MG63 (cell line): ENCODE measurements at regions not wholly inside any gene's neighbourhood (a gene's known extent, or its start where the extent isn't known, plus 50 kb on each side); places are given as distances from the start of the nearest gene placed in this dataset.

Source experiments
- DNase-seq: peaks from one replicate; pipeline ENCODE4 v3.0.0-alpha.2; 2020
- H3K27me3 ChIP-seq: fragments of 250-450 bp; sonication (Bioruptor Pico); 2 replicates; pipeline ENCODE4 v1.5.1; 2020; ENCODE audit warnings: mild to moderate bottlenecking, moderate library complexity
- H3K36me3 ChIP-seq: fragments of 250-450 bp; sonication (Bioruptor Pico); 2 replicates; pipeline ENCODE4 v1.5.1; 2020; ENCODE audit warnings: mild to moderate bottlenecking, moderate library complexity
- H3K4me3 ChIP-seq: fragments of 250-450 bp; sonication (Bioruptor Pico); 2 replicates; pipeline ENCODE4 v1.5.1; 2020; ENCODE audit warnings: mild to moderate bottlenecking, moderate library complexity
- H3K9me3 ChIP-seq: fragments of 250-450 bp; sonication (Bioruptor Pico); 2 replicates; pipeline ENCODE4 v1.5.1; 2020; ENCODE audit warnings: mild to moderate bottlenecking, moderate library complexity

DNA sequence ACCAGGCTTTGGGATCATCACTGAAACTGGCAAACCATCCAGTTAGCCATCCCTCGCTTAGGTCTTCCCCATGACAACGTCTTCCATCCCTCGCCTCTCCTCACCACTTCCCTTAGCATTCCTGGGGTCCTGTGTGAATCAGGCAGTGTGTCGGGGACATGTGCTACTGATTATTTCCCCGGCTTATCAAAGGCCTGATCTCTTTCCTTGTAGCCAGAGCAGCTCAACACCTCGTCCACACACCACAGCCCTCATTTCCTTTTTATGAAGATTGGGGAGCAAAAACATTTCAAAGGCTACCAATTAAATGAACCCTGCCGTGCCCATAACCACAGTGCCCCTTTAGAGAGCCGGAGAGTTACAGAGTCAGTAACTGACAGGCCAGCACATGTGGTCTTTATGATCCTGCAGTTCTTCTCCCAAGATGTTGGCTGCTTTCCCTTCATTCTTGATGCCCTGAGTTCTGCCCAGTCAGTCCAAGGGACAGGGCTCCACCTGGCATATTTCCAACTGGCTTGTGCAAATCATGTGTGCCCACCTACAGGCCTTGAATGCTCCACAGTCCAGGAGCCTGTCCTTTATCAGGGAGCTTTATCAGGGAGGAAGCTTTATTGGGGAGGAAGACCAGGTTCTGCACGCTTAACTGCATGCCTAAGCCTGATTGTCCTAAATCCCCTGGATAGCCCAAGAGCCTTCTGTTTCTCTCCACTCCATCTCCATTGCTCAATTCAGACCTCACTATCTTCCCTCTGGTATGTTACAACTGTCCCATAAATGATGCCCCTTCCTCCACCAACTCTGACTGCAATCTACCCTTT, 343.1 kb downstream of the CYRIA start:
- DNase-seq: no peak

DNA sequence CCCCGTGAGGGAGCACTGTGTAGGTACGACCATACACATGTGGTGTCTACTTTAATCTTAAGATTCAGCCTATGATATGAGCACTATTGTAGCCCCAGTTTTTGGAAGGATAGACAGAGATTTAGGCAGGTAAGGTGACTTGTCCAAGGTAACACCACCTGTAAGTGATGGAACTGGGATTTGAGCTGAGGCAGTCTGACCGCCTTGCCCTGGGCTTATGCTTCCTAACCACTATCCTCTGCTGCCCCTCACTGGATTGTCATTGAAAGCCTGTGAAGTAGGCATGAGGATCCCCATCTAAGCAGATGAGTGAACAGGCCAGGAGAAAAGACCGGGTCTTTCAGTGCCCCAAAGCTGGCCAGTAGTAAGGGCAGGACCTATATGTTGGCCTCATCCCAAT, 343.8 kb downstream of the CYRIA start:
- no peaks in the 10 kb centered on the region for H3K9me3 ChIP-seq
- H3K4me3 ChIP-seq: no peak overlapping the region
- no peak for DNase-seq
- no peaks in the 10 kb centered on the region for H3K36me3 ChIP-seq
- peaks cover 4% of the 10 kb centered on the region; the same call in 1 of the 2 replicates for H3K27me3 ChIP-seq

More for the DNA sequence above, 343.1 kb downstream of the CYRIA start:
- Histone ChIP-seq H3K4me3 (no peak overlapping the region), H3K27me3 (peaks cover 4% of the 10 kb centered on the region; the same call in 1 of the 2 replicates), H3K9me3 (no peaks in the 10 kb centered on the region), H3K36me3 (no peaks in the 10 kb centered on the region)

DNA sequence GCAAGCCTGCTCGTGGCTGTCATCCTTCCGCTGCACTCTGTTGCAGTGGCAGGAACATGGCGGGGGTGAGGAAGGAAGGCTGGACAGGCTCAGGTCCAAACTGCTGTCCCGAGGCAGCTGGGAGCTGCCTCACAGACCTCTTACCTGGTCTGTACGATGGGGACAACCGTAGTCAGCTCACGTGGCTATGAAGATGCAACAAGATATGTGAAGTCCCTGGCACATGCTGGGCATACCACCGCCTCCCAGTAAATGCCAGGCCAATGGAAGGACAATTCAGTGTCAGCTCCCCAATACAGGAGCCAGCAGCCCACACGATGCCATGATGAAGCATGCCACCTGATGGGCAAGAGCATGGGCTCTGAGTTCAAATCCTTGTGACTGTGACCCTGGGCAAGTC, 344.4 kb downstream of the CYRIA start:
- no peak for DNase-seq
- H3K4me3 ChIP-seq: no peak overlapping the region
- H3K36me3 ChIP-seq: no peaks in the 10 kb centered on the region
- H3K27me3 ChIP-seq: peaks cover 4% of the 10 kb centered on the region; the same call in 1 of the 2 replicates
- no peaks in the 10 kb centered on the region for H3K9me3 ChIP-seq

DNA sequence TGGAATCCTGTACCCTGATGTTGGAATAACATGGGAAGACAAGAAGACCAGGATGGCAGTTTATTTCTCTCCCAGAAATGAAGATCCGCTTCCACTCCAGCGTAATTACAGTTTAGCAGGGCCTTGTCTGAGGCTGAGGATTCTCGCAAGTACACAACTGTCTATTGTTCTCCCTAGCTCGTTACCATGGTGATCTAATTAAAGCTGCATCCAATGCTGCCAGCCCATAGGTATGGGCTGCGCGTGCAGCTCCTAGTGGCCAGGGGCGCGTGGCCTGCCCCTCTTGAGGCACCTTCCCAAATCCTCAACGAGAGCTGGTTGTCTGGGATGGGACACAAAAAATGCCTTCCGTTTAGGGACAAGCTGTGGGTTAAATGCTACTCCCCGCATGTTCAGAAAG, 344.9 kb downstream of the CYRIA start:
- H3K9me3 ChIP-seq: no peaks in the 10 kb centered on the region
- no peaks in the 10 kb centered on the region for H3K36me3 ChIP-seq
- peaks cover 4% of the 10 kb centered on the region for H3K27me3 ChIP-seq
- H3K4me3 ChIP-seq: no peak overlapping the region
- no peak for DNase-seq

DNA sequence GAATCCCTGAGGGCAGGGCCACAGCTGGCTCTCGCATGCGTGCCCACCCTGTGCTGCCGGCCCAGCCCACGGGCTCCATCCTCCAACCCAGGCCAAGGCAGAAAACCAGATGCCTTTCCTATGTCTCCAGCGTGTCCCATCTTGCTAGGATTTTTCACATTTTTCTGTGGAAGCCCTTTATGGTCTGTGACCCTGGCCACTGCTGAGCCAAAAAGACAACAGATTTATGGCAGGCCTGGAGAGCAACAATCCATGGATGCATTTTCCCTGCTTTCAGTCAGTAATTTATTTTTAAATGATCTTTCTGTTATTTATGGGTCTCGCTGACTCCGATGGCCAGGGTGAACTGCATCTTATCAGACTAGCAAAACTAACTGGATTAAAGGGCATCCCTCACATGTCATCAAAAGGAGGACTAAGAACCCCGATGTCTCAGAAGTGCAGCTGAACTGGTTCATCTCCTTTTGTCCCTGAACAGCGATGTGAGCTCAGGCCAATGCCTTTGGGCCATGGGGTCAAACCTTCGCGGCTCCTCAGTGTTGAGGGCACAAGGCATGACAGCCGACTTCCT, 346.0 kb downstream of the CYRIA start:
- DNase-seq: no peak
- Histone ChIP-seq H3K9me3 (no peaks in the 10 kb centered on the region), H3K27me3 (peaks cover 8% of the 10 kb centered on the region), H3K36me3 (no peaks in the 10 kb centered on the region), H3K4me3 (no peak overlapping the region)

DNA sequence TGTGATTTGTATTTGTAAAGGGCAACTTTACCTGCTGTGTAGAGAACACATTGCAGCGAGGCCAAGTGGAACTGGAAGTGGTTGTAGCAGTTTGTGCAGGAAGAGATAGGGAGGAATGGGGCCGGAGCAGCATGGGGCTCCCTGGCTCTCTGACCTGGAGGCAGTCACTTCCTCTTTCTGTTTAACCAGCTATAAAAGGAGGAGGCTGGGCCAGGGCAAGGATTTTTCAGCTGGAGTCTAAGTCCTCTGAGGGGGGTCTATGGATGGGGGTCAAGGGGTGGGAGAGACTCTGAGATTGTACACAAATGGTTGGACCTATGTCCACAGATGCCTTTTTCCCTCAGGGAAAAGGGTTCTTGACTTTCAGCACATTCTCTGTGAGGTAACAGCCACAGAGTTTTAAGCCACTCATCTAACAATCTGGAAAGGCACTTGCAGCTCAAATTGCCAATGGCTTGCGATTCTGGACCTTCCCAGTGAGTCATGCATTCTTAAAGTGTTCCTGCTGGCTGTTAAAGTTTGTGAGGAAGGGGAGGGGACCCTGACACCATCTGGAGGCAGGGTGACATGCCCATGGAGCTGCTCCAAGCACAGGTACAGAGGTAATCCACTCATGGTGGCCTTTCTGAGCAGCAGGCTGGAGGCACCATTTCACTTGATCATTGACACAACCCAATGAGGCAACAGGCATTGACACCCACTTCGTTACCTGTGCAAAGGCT, 347.0 kb downstream of the CYRIA start:
- no peaks in the 10 kb centered on the region for H3K9me3 ChIP-seq
- peaks cover 5% of the 10 kb centered on the region; the same call in 1 of the 2 replicates for H3K27me3 ChIP-seq
- no peak for DNase-seq
- no peak overlapping the region for H3K4me3 ChIP-seq
- no peaks in the 10 kb centered on the region for H3K36me3 ChIP-seq

DNA sequence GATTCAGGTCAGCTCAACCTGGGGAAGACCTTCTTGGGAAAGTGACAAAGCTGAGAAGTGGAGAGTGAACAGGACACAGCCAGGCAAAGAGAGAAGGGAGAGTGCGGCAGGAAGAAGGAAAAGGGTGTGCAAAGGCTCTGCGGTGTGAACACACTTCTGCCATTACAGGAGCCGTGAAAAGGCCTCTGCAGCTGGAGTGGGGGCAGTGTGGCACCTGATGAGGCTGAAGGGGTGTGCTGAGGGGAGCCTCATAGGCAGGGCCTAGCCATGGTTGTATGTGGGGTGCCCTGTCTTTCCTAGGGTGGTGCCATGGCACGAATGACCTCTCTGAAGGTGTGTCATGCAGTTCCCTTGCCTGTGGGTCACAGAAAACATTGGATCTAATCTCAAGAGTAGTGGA, 347.6 kb downstream of the CYRIA start:
- H3K4me3 ChIP-seq: no peak overlapping the region
- no peaks in the 10 kb centered on the region for H3K9me3 ChIP-seq
- peaks cover 5% of the 10 kb centered on the region; the same call in 1 of the 2 replicates for H3K27me3 ChIP-seq
- DNase-seq: no peak
- H3K36me3 ChIP-seq: no peaks in the 10 kb centered on the region

DNA sequence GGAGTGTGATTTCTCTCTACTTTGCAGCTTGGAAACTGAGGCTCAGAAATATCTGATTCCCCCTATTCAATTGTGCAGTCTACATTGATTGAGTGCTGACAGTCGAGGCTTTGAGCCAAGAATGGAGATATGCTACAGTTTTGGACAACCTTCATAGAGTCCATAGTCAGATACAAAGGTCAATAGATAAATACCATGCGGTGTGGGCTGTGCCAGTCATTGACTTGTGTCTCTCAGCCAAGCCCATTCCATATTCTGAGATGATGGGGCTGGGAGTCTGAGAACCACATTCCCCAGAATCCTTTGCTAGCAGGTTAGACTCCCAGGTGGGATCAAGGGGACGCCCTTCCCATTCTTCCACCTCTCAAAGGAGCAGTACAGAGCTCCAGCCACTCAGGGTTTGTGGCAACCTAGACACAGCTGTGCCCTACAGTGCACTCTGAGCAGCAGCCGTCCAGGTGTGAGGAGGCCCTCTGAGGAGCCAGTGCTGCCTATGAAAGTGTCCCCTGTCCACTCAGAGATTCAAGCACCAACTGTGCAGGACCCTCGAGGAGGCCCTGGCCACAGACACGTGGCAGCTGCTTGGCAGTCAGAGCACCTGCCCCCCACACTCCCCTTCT, 348.3 kb downstream of the CYRIA start:
- Histone ChIP-seq H3K36me3 (no peaks in the 10 kb centered on the region), H3K9me3 (no peaks in the 10 kb centered on the region), H3K27me3 (peaks cover 5% of the 10 kb centered on the region; the same call in 1 of the 2 replicates), H3K4me3 (no peak overlapping the region)
- no peak for DNase-seq

DNA sequence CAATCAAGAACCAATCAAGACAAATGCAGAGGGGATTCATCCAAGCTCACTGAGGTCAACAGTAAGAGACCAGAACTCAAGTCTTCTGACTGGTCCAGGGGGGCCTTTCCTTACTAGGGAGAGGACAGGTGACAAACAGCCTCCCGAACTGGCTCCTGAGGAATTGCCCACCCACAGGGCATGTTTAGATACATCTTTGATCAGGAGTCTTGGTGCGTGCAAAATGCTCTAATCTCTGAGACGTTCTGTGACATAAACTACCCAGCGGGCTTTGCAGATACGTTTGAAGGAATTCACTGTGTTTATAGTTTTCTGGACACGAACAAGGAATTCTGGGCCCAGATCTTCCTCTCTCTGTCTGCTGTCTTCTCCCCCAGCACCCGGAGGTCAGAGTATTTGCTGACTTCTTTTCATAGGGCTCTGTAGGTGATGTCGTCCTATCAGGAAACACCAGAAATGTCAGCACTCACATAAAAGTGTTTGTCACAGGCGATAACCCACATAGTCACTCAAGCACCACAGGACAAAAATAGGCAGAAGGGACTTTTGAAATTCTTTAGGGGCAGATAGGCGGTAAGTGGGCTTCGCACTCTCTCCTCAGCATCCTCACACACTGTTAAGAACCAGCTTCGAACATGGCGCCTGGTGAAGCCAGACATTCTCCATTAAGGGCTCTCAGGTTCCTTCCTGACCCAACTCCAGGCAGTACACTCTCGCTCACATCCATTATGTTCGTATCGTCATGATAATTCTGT, 349.0 kb downstream of the CYRIA start:
- no peaks in the 10 kb centered on the region for H3K9me3 ChIP-seq
- no peak for DNase-seq

DNA sequence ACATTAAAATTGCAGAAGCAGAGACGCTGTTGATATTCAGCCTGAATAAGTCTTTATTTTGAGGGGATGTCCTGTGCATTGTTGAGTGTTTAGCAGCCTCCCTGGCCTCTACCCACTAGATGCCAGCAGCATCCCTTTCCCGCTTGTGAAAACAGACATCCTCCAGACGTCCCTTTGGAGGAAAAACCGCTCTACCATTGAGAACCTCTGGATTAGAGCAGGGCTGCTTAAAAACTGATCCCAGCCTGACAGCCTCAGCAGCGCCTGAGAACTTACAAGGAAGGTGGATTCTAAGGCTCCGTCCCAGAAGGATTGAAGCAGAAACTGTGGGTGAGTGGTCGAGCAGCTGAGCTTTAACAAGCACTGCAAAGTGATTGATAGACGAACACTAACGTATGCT, 349.7 kb downstream of the CYRIA start:
- H3K27me3 ChIP-seq: peaks cover 5% of the 10 kb centered on the region; the same call in 1 of the 2 replicates
- H3K36me3 ChIP-seq: no peaks in the 10 kb centered on the region
- no peak for DNase-seq
- H3K9me3 ChIP-seq: no peaks in the 10 kb centered on the region
- H3K4me3 ChIP-seq: no peak overlapping the region

More for the DNA sequence above, 349.0 kb downstream of the CYRIA start:
- Histone ChIP-seq H3K27me3 (peaks cover 5% of the 10 kb centered on the region; the same call in 1 of the 2 replicates), H3K4me3 (no peak overlapping the region), H3K36me3 (no peaks in the 10 kb centered on the region)

DNA sequence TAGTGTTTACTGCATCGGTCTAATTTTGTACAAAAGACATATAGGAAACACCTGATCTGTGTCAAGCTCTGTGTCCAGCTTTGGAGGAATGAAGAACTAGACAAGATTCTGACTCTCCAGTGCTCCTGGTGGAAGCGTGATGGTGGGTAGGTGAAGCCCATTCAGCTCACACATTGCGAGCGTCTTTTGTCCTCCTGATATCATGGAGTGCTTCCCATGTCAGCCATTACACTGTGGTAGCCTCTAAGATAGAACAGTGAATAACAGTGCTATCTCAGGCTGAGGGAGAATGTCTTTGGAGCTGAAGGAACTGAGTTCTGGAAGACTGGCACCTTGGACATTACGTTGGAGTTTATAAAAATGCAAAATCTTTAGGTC, 350.2 kb downstream of the CYRIA start:
- H3K9me3 ChIP-seq: no peaks in the 10 kb centered on the region
- DNase-seq: no peak
- no peaks in the 10 kb centered on the region for H3K36me3 ChIP-seq
- H3K4me3 ChIP-seq: no peak overlapping the region
- H3K27me3 ChIP-seq: peaks cover 5% of the 10 kb centered on the region; the same call in 1 of the 2 replicates

DNA sequence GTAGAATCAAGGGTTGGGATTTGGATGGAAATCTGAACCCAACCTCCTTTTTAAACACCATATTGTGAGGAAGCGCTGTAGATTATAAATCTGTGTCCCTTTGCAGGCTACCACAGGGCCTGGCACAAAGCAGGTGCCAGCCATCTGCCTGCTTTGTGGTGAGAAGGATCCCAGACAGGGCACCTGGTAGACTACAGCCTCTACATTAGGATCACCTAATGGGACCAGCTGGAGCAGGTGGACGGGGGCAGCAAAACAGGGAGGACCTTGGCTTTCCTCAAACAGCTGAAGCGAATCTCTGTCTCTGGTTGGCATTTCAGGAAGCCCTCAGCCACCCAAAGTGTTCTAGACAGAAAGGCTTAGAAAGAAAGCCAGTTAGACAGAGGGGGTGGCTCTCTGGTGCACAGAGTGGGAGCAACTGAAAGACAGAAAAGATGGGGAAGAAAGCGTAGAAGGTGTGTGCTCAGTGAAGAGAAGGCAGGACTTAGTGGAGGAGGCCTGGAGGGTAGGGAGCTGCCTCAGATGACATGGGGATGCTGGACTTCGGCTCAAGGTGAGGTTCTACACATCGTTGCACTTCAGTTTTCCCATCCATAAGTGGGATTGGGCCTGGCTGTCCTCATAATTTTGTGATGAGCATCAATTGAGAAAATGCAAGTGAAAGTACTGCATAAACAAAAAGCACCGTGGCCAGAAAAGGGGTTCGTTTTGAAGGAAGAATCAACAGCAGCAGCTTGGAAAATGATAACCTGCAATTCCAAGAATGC, 350.8 kb downstream of the CYRIA start:
- Histone ChIP-seq H3K9me3 (no peaks in the 10 kb centered on the region), H3K36me3 (no peaks in the 10 kb centered on the region), H3K27me3 (peaks cover 5% of the 10 kb centered on the region; the same call in 1 of the 2 replicates), H3K4me3 (no peak overlapping the region)
- no peak for DNase-seq

DNA sequence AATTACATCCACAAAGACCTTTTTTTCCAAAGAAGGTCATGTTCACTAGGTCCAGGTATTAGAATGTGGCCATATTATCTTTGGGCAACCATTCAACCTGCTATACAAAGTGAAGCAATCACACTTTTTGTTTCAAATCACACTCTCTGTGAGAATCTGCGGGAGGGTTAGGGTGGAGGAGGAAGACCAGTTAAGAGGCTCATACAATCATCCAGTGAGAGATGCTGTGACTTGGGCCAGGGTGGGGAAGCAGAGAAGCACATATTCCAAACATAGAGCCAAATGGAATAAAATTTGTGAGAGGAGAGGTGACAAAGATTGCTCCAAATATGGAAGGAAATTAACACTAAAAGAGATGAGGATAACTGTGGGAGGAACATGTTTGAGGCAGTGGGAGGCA, 351.6 kb downstream of the CYRIA start:
- H3K9me3 ChIP-seq: no peaks in the 10 kb centered on the region
- peaks cover 5% of the 10 kb centered on the region; the same call in 1 of the 2 replicates for H3K27me3 ChIP-seq
- no peak overlapping the region for H3K4me3 ChIP-seq

DNA sequence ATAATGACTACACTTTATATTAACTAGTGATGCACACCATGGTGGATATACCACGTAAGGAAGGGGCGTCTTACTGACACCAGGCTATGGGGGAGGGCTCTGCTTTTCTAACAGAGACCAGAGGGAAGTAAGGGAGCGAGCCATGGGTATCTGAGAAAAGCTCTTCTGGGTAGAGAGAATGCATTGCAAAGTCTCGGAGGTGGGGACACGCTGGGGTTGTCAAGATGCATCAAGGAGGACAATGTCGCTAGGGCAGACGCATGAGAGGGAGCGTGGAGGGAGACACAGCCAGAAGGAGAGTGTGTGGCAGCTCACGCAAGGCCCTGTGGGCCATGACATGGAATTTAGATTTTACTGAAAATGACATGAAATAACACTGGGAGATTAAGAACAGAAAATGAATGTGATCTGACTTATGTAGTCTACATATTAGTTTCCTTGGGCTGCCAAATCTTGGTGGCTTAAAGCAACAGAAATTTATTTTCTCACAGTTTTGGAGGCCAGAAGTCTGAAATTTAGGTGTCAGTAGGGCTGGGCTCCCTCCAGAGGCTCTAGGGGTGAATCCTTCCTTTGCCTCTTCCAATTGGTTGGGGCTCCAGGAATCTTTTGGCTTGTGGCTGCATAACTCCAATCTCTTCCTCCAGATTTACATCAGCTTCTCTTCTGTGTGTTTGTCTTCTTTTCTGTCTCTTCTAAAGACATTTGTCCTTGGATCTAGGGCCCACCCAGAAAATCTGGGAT, 352.2 kb downstream of the CYRIA start:
- no peak overlapping the region for H3K4me3 ChIP-seq
- H3K36me3 ChIP-seq: no peaks in the 10 kb centered on the region
- no peaks in the 10 kb centered on the region for H3K9me3 ChIP-seq
- H3K27me3 ChIP-seq: peaks cover 5% of the 10 kb centered on the region; the same call in 1 of the 2 replicates
- no peak for DNase-seq

More for the DNA sequence above, 351.6 kb downstream of the CYRIA start:
- no peak for DNase-seq
- no peaks in the 10 kb centered on the region for H3K36me3 ChIP-seq

DNA sequence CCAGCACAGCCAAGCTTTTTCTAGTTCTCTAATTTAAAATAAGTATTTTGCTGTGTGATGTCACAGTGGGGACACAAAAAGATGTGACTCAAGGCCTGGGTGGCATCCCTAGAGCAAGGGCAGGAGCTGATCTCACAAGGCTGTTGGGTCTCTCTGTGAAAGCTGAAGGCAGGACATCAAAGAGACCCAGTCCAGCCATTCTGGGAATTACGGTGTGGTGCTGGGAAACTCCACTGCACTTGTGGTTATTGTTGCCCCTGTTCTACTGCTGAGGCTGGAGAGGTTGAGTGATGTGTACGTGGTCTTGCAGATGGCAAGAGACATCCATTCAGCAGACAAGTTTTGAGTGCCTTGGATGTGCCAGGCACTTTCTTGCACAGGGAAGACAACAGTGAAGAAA, 352.9 kb downstream of the CYRIA start:
- Histone ChIP-seq H3K4me3 (no peak overlapping the region), H3K9me3 (no peaks in the 10 kb centered on the region), H3K36me3 (no peaks in the 10 kb centered on the region), H3K27me3 (peaks cover 5% of the 10 kb centered on the region; the same call in 1 of the 2 replicates)
- no peak for DNase-seq
